ENCODE measurements at regions not wholly inside any gene's neighbourhood (a gene's known extent, or its start where the extent isn't known, plus 50 kb on each side); places are given as distances from the start of the nearest gene placed in this dataset.

GRCh38 chr5:68440245-68440644 lies 224.7 kb downstream of the PIK3R1 start:
- intact Hi-C loops (cut with DNase I), result no loop called here
- Histone ChIP-seq H3K4me1 (peaks cover 7 to 27% of the 10 kb centered on the region in 2 donors), H3K27ac (no peak overlapping the region), H3K36me3 (no peaks in the 10 kb centered on the region), H3K4me3 (no peak overlapping the region), H3K9me3 (no peaks in the 10 kb centered on the region), H3K27me3 (no peaks in the 10 kb centered on the region)
- DNase-seq (no peak), ATAC-seq (no peak)
- TF ChIP-seq CTCF (IDR thresholded peaks at IDR 0.05), result no peak

GRCh38 chr5:68440651-68441050 lies 225.1 kb downstream of the PIK3R1 start:
- Histone ChIP-seq H3K4me3 (no peak overlapping the region), H3K27me3 (no peaks in the 10 kb centered on the region), H3K36me3 (no peaks in the 10 kb centered on the region), H3K27ac (no peak overlapping the region), H3K4me1 (peaks cover 7 to 23% of the 10 kb centered on the region in 2 donors), H3K9me3 (no peaks in the 10 kb centered on the region)
- no peak for TF ChIP-seq CTCF (IDR thresholded peaks at IDR 0.05)
- ATAC-seq (no peak), DNase-seq (no peak)
- intact Hi-C loops (cut with DNase I), result no loop called here

DNA sequence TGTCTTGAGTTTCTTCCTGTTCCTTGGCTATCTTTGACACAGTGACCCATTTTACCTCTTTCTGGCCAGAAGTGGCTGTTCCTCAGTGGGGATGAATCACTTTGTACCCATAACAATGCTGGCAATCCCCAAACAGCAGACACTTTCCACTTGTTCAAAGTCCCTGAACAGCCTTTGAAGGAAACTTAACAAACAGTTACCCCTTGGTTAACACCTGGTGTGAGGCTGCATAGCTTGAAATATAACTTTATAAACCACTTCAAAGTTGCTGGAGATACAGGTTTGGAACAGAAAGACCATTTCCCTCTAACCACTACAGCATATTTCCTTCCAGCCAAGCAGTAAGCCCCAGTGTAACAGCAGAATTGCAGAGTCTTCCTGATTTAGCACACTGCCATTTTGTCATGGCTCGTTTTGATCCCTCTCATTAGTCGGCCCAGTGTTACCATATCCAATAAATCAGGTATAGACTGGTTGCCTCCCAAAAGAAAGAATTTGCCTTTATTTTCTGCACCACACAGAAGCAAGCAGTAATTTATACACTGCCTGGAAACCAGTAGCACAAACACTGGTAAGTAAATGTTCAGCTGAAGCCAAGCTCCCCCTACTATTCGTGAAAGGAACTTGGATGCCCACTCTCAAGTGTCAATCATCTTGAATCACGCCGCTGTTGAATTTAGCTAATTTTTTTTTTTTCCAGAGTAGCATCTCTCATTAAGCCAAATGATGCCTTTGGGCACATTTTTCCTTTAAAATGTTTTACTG lies 225.9 kb downstream of the PIK3R1 start:
- H3K36me3 ChIP-seq, result no peaks in the 10 kb centered on the region
- TF ChIP-seq CTCF (IDR thresholded peaks at IDR 0.05), result no peak
- no peak overlapping the region for H3K4me3 ChIP-seq
- no peaks in the 10 kb centered on the region for H3K27me3 ChIP-seq
- intact Hi-C loops (cut with DNase I), result no loop called here
- no peak for DNase-seq
- peaks cover 7 to 15% of the 10 kb centered on the region in 2 donors for H3K4me1 ChIP-seq
- H3K9me3 ChIP-seq, result no peaks in the 10 kb centered on the region
- ATAC-seq, result peak; percentile 19
- no peak overlapping the region for H3K27ac ChIP-seq

DNA sequence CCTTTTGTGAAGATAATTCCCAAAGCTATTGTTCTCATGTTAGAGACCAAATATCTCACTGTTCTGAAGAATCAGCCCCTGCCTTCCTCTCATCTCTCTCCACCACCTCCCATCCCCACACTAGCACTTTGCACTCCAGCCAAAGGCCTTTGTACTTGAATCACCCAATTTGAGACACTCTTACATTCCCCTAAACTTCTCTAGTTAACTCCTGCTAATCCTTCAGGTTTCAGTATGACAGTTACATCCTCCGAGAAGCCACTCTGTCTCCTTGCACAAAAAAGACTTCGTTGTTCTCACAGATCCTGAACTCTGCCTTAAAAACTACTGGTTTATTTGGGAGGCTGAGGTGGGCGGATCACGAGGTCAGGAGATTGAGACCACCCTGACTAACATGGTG lies 227.5 kb downstream of the PIK3R1 start:
- Histone ChIP-seq H3K27ac (no peak overlapping the region), H3K9me3 (no peaks in the 10 kb centered on the region), H3K4me1 (peaks cover 7 to 12% of the 10 kb centered on the region in 2 donors), H3K36me3 (no peaks in the 10 kb centered on the region), H3K27me3 (no peaks in the 10 kb centered on the region), H3K4me3 (no peak overlapping the region)
- TF ChIP-seq CTCF (IDR thresholded peaks at IDR 0.05), result no peak
- intact Hi-C loops (cut with DNase I), result no loop called here
- no peak for DNase-seq
- ATAC-seq, result no peak

DNA sequence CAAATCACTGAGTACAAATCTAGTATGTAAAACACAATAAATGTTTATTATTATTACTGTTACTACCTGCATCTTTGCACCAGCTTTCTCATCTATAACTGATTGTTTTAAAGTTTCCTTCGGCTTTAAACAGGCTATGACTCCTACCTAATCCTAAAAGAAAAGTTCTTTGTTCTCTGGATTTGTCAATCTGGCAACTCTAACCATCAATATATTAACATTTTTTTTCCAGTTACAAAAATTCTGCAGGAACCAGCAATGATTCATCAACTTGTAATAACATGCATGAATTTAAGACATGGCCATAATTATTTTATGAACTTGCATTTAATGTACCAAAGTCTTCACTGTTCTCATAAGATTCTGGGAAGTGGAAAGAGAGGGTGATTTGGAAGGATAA lies 228.5 kb downstream of the PIK3R1 start:
- no peak for TF ChIP-seq CTCF (IDR thresholded peaks at IDR 0.05)
- intact Hi-C loops (cut with DNase I), result no loop called here
- Histone ChIP-seq H3K4me3 (no peak overlapping the region), H3K4me1 (peaks cover 7 to 12% of the 10 kb centered on the region in 2 donors), H3K27me3 (no peaks in the 10 kb centered on the region), H3K27ac (peak overlapping the region in 1 of 2 donors; percentile 46), H3K9me3 (no peaks in the 10 kb centered on the region), H3K36me3 (no peaks in the 10 kb centered on the region)
- DNase-seq (no peak), ATAC-seq (no peak)
